IMR-90 (cell line): ENCODE measurements at regions not wholly inside any gene's neighbourhood (a gene's known extent, or its start where the extent isn't known, plus 50 kb on each side); places are given as distances from the start of the nearest gene placed in this dataset.

Experiments used
- ATAC-seq: fragments of 200-7000 bp; cut with Tn5 transposase; 2 replicates; pipeline ENCODE4 v1.9.1; 2020; ENCODE audit warnings: low read depth, mild to moderate bottlenecking, moderate library complexity
- BruUV-seq: library from RNA; stranded (reverse); fragments of 400-500 nt; replicated peaks from 2 replicates; lab custom pipeline; 2021; lab: Mats Ljungman, UMichigan
- CTCF ChIA-PET: fragments of 300-600 bp; formaldehyde crosslinking; extraction: SDS; loops from one replicate; lab custom pipeline; 2021; ENCODE audit warnings: antibody characterized with exemption; lab: Yijun Ruan, JAX
- POLR2A ChIA-PET: fragments of 300-600 bp; sonication (Branson Sonifier 250); formaldehyde crosslinking; loops from one replicate; lab custom pipeline; 2022; ENCODE audit warnings: antibody characterized with exemption; ENCODE audit not compliant: unreplicated experiment; lab: Charles Lee
- DNase-seq: peaks from one replicate; pipeline ENCODE4 v3.0.0; 2013
- H2AFZ ChIP-seq: replicated peaks from 2 replicates; pipeline ENCODE3; 2013; ENCODE audit warnings: low read length, mild to moderate bottlenecking; ENCODE audit not compliant: poor library complexity
- H2AK5ac ChIP-seq: 2 replicates; pipeline ENCODE4 v1.6.1; 2013; ENCODE audit warnings: low read depth, low read length, inconsistent platforms
- H2AK9ac ChIP-seq: replicated peaks from 2 replicates; pipeline ENCODE3; 2013; ENCODE audit warnings: mild to moderate bottlenecking, low read depth, low read length, moderate library complexity; ENCODE audit not compliant: poor library complexity
- H2BK120ac ChIP-seq: 2 replicates; pipeline ENCODE4 v1.6.1; 2013; ENCODE audit warnings: low read depth, low read length, inconsistent platforms
- H2BK15ac ChIP-seq: 3 replicates; pipeline ENCODE4 v1.6.1; 2013; ENCODE audit warnings: low read depth, low read length, inconsistent platforms
- H2BK20ac ChIP-seq: 2 replicates; pipeline ENCODE4 v1.6.1; 2013; ENCODE audit warnings: low read depth, mild to moderate bottlenecking, inconsistent platforms, low read length, moderate library complexity
- H2BK5ac ChIP-seq: 2 replicates; pipeline ENCODE4 v1.6.1; 2013; ENCODE audit warnings: mild to moderate bottlenecking, low read depth, low read length, inconsistent platforms; ENCODE audit not compliant: poor library complexity, severe bottlenecking
- H3K14ac ChIP-seq: replicated peaks from 2 replicates; pipeline ENCODE4 v1.6.1; 2013; ENCODE audit warnings: low read depth, low read length, inconsistent platforms
- H3K18ac ChIP-seq: 2 replicates; pipeline ENCODE4 v1.6.1; 2013; ENCODE audit warnings: low read depth, low read length, control low read depth
- H3K23ac ChIP-seq: 2 replicates; pipeline ENCODE4 v1.6.1; 2013; ENCODE audit warnings: low read depth, low read length, inconsistent platforms
- H3K27ac ChIP-seq: 2 replicates; pipeline ENCODE4 v1.5.1; 2013; ENCODE audit warnings: mild to moderate bottlenecking, control low read depth, low read length; ENCODE audit not compliant: insufficient read depth
- H3K27me3 ChIP-seq: 2 replicates; pipeline ENCODE4 v1.6.1; 2013; ENCODE audit warnings: low read length; ENCODE audit not compliant: control insufficient read depth, insufficient read depth
- H3K36me3 ChIP-seq: 2 replicates; pipeline ENCODE4 v1.6.1; 2013; ENCODE audit warnings: low read length, mixed read lengths; ENCODE audit not compliant: control insufficient read depth, insufficient read depth
- H3K4ac ChIP-seq: 2 replicates; pipeline ENCODE4 v1.6.1; 2013; ENCODE audit warnings: low read depth, low read length, inconsistent platforms
- H3K4me1 ChIP-seq: 2 replicates; pipeline ENCODE4 v1.6.1; 2013; ENCODE audit warnings: low read length, mixed read lengths; ENCODE audit not compliant: control insufficient read depth, insufficient read depth
- H3K4me2 ChIP-seq: 2 replicates; pipeline ENCODE4 v1.6.1; 2013; ENCODE audit warnings: low read depth, mild to moderate bottlenecking, control low read depth, low read length, moderate library complexity
- H3K4me3 ChIP-seq: 2 replicates; pipeline ENCODE4 v1.5.1; 2013; ENCODE audit warnings: low read depth, mild to moderate bottlenecking, control low read depth, low read length, moderate library complexity; ENCODE audit not compliant: insufficient read depth
- H3K56ac ChIP-seq: 2 replicates; pipeline ENCODE4 v1.6.1; 2013; ENCODE audit warnings: low read length, inconsistent platforms; ENCODE audit not compliant: insufficient read depth; ENCODE audit errors: extremely low read depth
- H3K79me1 ChIP-seq, 2 experiments: 2 replicates each; pipeline ENCODE4 v1.6.1; 2013; ENCODE audit warnings: low read length in 2 of 2, inconsistent platforms in 1 of 2, low read depth in 1 of 2
- H3K9ac ChIP-seq: 2 replicates; pipeline ENCODE4 v1.6.1; 2013; ENCODE audit warnings: low read depth, low read length, control low read depth
- H3K9me1 ChIP-seq: 2 replicates; pipeline ENCODE4 v1.6.1; 2013; ENCODE audit warnings: low read length, inconsistent platforms; ENCODE audit not compliant: insufficient read depth
- H3K9me3 ChIP-seq: 2 replicates; pipeline ENCODE4 v1.6.1; 2013; ENCODE audit warnings: low read length; ENCODE audit not compliant: control insufficient read depth, insufficient read depth
- H4K20me1 ChIP-seq: 2 replicates; pipeline ENCODE4 v1.6.1; 2013; ENCODE audit warnings: low read length, inconsistent platforms; ENCODE audit not compliant: insufficient read depth
- H4K5ac ChIP-seq: 2 replicates; pipeline ENCODE4 v1.6.1; 2013; ENCODE audit warnings: mild to moderate bottlenecking, low read depth, low read length, control low read depth
- H4K8ac ChIP-seq, 2 experiments: 2 replicates each; pipeline ENCODE4 v1.6.1; 2013; ENCODE audit warnings: low read depth in 2 of 2, low read length in 2 of 2, control low read depth in 1 of 2, inconsistent platforms in 1 of 2
- H4K91ac ChIP-seq: 2 replicates; pipeline ENCODE4 v1.6.1; 2013; ENCODE audit warnings: low read depth, low read length, inconsistent platforms; ENCODE audit not compliant: insufficient read depth
- CEBPB ChIP-seq: IDR thresholded peaks from 2 replicates; pipeline ENCODE4 v1.6.1; 2012; ENCODE audit warnings: low read depth, low read length, improper control_type of control experiment
- CHD1 ChIP-seq: IDR thresholded peaks from 2 replicates; pipeline ENCODE4 v1.6.1; 2012; ENCODE audit warnings: low read depth, low read length, improper control_type of control experiment
- FOS ChIP-seq: fragments of 150-350 bp; IDR thresholded peaks from 2 replicates; pipeline ENCODE4 v1.6.1; 2016; ENCODE audit warnings: low read depth, low read length
- MAZ ChIP-seq: IDR thresholded peaks from 2 replicates; pipeline ENCODE4 v1.6.1; 2012; ENCODE audit warnings: low read depth, mild to moderate bottlenecking, low read length, improper control_type of control experiment, moderate library complexity, borderline replicate concordance
- POLR2A ChIP-seq: IDR thresholded peaks from 2 replicates; pipeline ENCODE4 v1.6.1; 2012; ENCODE audit warnings: mild to moderate bottlenecking, low read depth, low read length
- RAD21 ChIP-seq: IDR thresholded peaks from 2 replicates; pipeline ENCODE4 v1.6.1; 2012; ENCODE audit warnings: low read length, improper control_type of control experiment
- RCOR1 ChIP-seq: IDR thresholded peaks from 2 replicates; pipeline ENCODE4 v1.6.1; 2012; ENCODE audit warnings: mild to moderate bottlenecking, low read length, improper control_type of control experiment; ENCODE audit not compliant: insufficient replicate concordance
- RFX5 ChIP-seq: IDR thresholded peaks from 2 replicates; pipeline ENCODE4 v1.8.0; 2012; ENCODE audit warnings: low read depth, mild to moderate bottlenecking, low read length, moderate library complexity
- SMC3 ChIP-seq: fragments of 150-350 bp; IDR thresholded peaks from 2 replicates; pipeline ENCODE4 v1.6.1; 2016; ENCODE audit warnings: low read depth, mild to moderate bottlenecking, antibody characterized with exemption, low read length, moderate library complexity
- WGBS, 2 experiments: methylation state at CpG; one replicate each; pipeline versions ENCODE4 v1.1.5 to v1.1.7; 2013; ENCODE audit warnings: missing lambda C conversion rate in 2 of 2; ENCODE audit not compliant: insufficient read length in 1 of 2; ENCODE audit errors: extremely low coverage in 2 of 2; 5-methylcytosine and 5-hydroxymethylcytosine counted together
- dilution Hi-C: fragments of 300-500 bp; cut with HindIII; formaldehyde crosslinking; loops from one replicate; pipeline ENCODE4 v1.14.3; 2018; ENCODE audit warnings: low sequenced_read_pairs; ENCODE audit not compliant: unreplicated experiment
- in situ Hi-C: fragments of 300-500 bp; cut with MboI; formaldehyde crosslinking; loops from 3 replicates; pipeline ENCODE4 v1.14.3; 2019; ENCODE audit warnings: low sequenced_read_pairs, inconsistent platforms, mixed read lengths
- intact Hi-C: fragments of 100-400 bp; cut with micrococcal nuclease; formaldehyde crosslinking; loops from 2 replicates; pipeline ENCODE4 v1.10.0; 2022
- TF ChIP-seq, protein P1 (sequence below): fragments of 150-350 bp; IDR thresholded peaks from 2 replicates; pipeline ENCODE4 v1.6.1; 2016; ENCODE audit warnings: low read depth, mild to moderate bottlenecking, low read length, moderate library complexity, borderline replicate concordance
- TF ChIP-seq, protein P2 (sequence below): fragments of 150-350 bp; IDR thresholded peaks from 2 replicates; pipeline ENCODE4 v1.6.1; 2017; ENCODE audit warnings: mild to moderate bottlenecking, antibody characterized with exemption, low read length, low read depth

DNA sequence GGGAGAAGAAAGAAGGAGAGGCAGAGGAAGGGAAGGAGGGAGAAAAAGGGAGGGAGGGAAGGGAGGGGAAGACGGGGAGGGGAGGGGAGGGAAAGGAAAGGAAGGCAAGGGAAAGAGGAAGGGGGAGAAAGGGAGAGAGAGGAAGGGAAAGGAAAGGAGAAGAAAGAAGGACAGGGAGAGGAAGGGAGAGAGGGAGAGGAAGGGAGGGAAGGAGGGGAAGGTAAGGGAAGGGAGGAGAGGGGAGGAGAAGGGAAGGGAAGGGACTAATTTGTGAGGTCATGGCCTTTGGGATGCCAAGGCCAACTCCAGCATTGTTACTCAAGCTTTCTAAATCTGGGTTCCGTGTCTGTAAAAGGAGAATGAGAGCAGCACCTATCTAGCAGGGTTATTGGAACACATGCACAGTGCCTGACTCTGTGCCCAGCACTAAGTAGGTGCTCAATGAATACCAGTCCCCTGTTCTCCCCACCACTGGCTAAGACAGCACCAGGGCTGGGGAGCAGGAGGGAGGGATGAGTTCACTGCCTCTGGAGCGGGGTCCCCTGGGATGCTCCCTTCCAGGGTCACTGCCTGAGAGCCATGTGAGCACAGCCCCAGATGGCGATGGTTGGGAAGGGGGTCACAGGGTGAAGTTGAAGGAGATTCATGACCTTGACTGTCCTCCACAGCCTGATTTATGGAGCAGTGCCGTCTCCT is 560.1 kb upstream of the TBX3 start:
- no peak overlapping the region for H3K14ac ChIP-seq
- no peak overlapping the region for H3K23ac ChIP-seq
- H3K56ac ChIP-seq, result no peak overlapping the region
- TF ChIP-seq MAZ (no peak), CHD1 (no peak), RCOR1 (no peak), SMC3 (no peak), POLR2A (no peak), CEBPB (no peak), RAD21 (no peak), FOS (no peak), RFX5 (no peak)
- TF ChIP-seq, protein P1, sequence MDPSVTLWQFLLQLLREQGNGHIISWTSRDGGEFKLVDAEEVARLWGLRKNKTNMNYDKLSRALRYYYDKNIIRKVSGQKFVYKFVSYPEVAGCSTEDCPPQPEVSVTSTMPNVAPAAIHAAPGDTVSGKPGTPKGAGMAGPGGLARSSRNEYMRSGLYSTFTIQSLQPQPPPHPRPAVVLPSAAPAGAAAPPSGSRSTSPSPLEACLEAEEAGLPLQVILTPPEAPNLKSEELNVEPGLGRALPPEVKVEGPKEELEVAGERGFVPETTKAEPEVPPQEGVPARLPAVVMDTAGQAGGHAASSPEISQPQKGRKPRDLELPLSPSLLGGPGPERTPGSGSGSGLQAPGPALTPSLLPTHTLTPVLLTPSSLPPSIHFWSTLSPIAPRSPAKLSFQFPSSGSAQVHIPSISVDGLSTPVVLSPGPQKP, result no peak
- TF ChIP-seq, protein P2, sequence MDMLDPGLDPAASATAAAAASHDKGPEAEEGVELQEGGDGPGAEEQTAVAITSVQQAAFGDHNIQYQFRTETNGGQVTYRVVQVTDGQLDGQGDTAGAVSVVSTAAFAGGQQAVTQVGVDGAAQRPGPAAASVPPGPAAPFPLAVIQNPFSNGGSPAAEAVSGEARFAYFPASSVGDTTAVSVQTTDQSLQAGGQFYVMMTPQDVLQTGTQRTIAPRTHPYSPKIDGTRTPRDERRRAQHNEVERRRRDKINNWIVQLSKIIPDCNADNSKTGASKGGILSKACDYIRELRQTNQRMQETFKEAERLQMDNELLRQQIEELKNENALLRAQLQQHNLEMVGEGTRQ, result no peak
- H4K8ac ChIP-seq, result no peak overlapping the region
- 65% methylated on average over 1 of the region's 5 CpGs; no CpG with 5 or more reads in 1 of the 2 experiments for WGBS, 2 experiments
- H2BK20ac ChIP-seq, result no peak overlapping the region
- in situ Hi-C loops (no loop called here), intact Hi-C loops (no loop called here), dilution Hi-C loops (no loop called here)
- no peak overlapping the region for H4K5ac ChIP-seq
- H2BK15ac ChIP-seq, result no peak overlapping the region
- H3K27me3 ChIP-seq, result peaks cover 1% of the 10 kb centered on the region; the same call in 1 of the 2 replicates
- no peak overlapping the region for H3K18ac ChIP-seq
- H3K9me3 ChIP-seq, result no peaks in the 10 kb centered on the region
- H3K4ac ChIP-seq, result no peak overlapping the region
- H3K9me1 ChIP-seq, result no peaks in the 10 kb centered on the region
- H2BK5ac ChIP-seq, result no peak overlapping the region
- no peak overlapping the region for H3K27ac ChIP-seq
- ATAC-seq (no peak), DNase-seq (no peak)
- no peaks in the 10 kb centered on the region for H4K20me1 ChIP-seq
- no peak overlapping the region for H3K4me2 ChIP-seq
- H2BK120ac ChIP-seq, result no peak overlapping the region
- BruUV-seq, result no TSS peak
- ChIA-PET CTCF (no interaction called here), POLR2A (no interaction called here)
- no peak overlapping the region for H2AK5ac ChIP-seq
- H2AK9ac ChIP-seq, result no peak overlapping the region
- H3K4me3 ChIP-seq, result no peak overlapping the region
- H3K36me3 ChIP-seq, result no peaks in the 10 kb centered on the region
- no peak overlapping the region for H4K91ac ChIP-seq
- H3K9ac ChIP-seq, result no peak overlapping the region
- H2AFZ ChIP-seq, result no peak overlapping the region
- H3K4me1 ChIP-seq, result no peaks in the 10 kb centered on the region
- H3K79me1 ChIP-seq, result no peaks in the 10 kb centered on the region
